ENCODE measurements at regions not wholly inside any gene's neighbourhood (a gene's known extent, or its start where the extent isn't known, plus 50 kb on each side); places are given as distances from the start of the nearest gene placed in this dataset.

DNA sequence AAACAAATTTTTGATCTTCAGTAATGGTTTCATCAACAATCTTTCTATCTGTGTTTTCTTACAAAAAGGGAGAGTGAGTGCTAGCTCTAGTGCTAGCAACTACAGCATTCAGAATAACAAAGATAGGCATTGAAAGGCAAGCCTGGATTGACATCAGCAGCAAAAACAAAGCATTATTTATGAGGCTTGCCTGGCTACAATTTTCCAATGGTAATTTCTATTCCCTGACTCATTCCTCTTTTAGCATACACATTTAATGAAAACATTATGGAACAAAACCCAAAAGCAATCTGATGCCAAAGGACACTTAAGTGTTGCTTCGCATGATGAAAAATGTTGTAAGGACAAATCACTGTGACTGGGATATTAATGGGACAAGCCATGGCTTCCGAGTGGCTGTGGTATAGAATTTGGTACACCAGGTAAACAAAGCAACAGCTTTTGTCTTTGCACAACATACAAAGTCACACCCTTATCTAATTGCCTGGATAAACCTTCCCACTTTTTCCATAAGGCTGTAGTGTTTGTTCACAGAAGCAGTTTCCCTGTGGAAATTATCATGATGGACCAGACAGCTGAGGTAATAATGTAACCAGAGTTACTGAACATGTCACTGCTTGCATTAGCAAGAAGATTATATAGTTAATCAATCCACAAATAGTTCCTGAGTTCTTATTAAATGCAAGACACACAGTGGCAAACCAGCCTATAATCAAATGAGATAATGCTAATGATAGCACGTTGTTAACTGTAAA is 179.8 kb upstream of the EDIL3 start:
- ATAC-seq (no peak), FAIRE-seq (no peak), DNase-seq (ENCODE audit: low read depth, low spot score) (no peak)
- in situ Hi-C loops (cut with MboI): no loop called here
- Histone ChIP-seq H3K9ac (ENCODE audit: control insufficient read depth, insufficient read depth, low read length) (no peak overlapping the region), H3K36me3 (ENCODE audit: control insufficient read depth in 2 of 2, insufficient read depth in 2 of 2, low read length in 1 of 2) (no peaks in the 10 kb centered on the region), H3K9me3 (replicated peaks; ENCODE audit: control insufficient read depth, insufficient read depth, low read length) (no peaks in the 10 kb centered on the region), H3K27me3 (replicated peaks in 1 of 2; ENCODE audit: control insufficient read depth in 2 of 2, insufficient read depth in 2 of 2, low read length in 1 of 2) (no peaks in the 10 kb centered on the region), H3K4me3 (no peak overlapping the region), H4K20me1 (ENCODE audit: control insufficient read depth, insufficient read depth) (no peaks in the 10 kb centered on the region), H3K4me1 (ENCODE audit: control insufficient read depth, insufficient read depth, low read length) (no peaks in the 10 kb centered on the region), H3K27ac (ENCODE audit: control insufficient read depth, insufficient read depth) (no peak overlapping the region), H3K4me2 (ENCODE audit: control insufficient read depth, insufficient read depth) (no peak overlapping the region), H2AFZ (ENCODE audit: control insufficient read depth, low read depth, low read length) (no peak overlapping the region), H3K79me2 (ENCODE audit: control insufficient read depth, insufficient read depth, low read length) (no peaks in the 10 kb centered on the region)
- CTCF ChIA-PET: interaction anchor here (1.2 kb wide), 1 partner anchor 9 kb away, joined by 6 read pairs; no protein-coding TSS in a partner anchor
- WGBS (ENCODE audit: insufficient coverage, insufficient replicate concordance, low lambda C conversion rate, missing lambda C conversion rate): 31% methylated on average over 3 of the region's 3 CpGs
- SMC1A ChIA-PET (ENCODE audit: uncharacterized antibody, unreplicated experiment): no interaction called here
- TF ChIP-seq ATF7 (IDR thresholded peaks at IDR 0.05; ENCODE audit: low read depth): no peak
- TF ChIP-seq BCL11A (IDR thresholded peaks at IDR 0.05; ENCODE audit: low read depth, low read length): no peak
- no peak for TF ChIP-seq HDAC2 (IDR thresholded peaks at IDR 0.05)
- no peak for TF ChIP-seq NFYA (IDR thresholded peaks at IDR 0.05; ENCODE audit: borderline replicate concordance, low read depth, low read length)
- TF ChIP-seq, protein P1, sequence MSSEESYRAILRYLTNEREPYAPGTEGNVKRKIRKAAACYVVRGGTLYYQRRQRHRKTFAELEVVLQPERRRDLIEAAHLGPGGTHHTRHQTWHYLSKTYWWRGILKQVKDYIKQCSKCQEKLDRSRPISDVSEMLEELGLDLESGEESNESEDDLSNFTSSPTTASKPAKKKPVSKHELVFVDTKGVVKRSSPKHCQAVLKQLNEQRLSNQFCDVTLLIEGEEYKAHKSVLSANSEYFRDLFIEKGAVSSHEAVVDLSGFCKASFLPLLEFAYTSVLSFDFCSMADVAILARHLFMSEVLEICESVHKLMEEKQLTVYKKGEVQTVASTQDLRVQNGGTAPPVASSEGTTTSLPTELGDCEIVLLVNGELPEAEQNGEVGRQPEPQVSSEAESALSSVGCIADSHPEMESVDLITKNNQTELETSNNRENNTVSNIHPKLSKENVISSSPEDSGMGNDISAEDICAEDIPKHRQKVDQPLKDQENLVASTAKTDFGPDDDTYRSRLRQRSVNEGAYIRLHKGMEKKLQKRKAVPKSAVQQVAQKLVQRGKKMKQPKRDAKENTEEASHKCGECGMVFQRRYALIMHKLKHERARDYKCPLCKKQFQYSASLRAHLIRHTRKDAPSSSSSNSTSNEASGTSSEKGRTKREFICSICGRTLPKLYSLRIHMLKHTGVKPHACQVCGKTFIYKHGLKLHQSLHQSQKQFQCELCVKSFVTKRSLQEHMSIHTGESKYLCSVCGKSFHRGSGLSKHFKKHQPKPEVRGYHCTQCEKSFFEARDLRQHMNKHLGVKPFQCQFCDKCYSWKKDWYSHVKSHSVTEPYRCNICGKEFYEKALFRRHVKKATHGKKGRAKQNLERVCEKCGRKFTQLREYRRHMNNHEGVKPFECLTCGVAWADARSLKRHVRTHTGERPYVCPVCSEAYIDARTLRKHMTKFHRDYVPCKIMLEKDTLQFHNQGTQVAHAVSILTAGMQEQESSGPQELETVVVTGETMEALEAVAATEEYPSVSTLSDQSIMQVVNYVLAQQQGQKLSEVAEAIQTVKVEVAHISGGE (CRISPR knock-in tag; IDR thresholded peaks at IDR 0.05): no peak
- TF ChIP-seq ASH2L (IDR thresholded peaks at IDR 0.05; ENCODE audit: borderline replicate concordance, low read depth): no peak
- TF ChIP-seq ZNF274 (IDR thresholded peaks at IDR 0.05; ENCODE audit: insufficient read depth, insufficient read length): no peak
- TF ChIP-seq GABPA (IDR thresholded peaks at IDR 0.05; ENCODE audit: low read depth): no peak
- TF ChIP-seq, protein P2, sequence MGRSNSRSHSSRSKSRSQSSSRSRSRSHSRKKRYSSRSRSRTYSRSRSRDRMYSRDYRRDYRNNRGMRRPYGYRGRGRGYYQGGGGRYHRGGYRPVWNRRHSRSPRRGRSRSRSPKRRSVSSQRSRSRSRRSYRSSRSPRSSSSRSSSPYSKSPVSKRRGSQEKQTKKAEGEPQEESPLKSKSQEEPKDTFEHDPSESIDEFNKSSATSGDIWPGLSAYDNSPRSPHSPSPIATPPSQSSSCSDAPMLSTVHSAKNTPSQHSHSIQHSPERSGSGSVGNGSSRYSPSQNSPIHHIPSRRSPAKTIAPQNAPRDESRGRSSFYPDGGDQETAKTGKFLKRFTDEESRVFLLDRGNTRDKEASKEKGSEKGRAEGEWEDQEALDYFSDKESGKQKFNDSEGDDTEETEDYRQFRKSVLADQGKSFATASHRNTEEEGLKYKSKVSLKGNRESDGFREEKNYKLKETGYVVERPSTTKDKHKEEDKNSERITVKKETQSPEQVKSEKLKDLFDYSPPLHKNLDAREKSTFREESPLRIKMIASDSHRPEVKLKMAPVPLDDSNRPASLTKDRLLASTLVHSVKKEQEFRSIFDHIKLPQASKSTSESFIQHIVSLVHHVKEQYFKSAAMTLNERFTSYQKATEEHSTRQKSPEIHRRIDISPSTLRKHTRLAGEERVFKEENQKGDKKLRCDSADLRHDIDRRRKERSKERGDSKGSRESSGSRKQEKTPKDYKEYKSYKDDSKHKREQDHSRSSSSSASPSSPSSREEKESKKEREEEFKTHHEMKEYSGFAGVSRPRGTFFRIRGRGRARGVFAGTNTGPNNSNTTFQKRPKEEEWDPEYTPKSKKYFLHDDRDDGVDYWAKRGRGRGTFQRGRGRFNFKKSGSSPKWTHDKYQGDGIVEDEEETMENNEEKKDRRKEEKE (IDR thresholded peaks at IDR 0.05): no peak
- no peak for TF ChIP-seq YY1 (IDR thresholded peaks at IDR 0.05; ENCODE audit: low read depth, low read length)
- no peak for TF ChIP-seq MXI1 (IDR thresholded peaks at IDR 0.05; ENCODE audit: low read depth, low read length)
- TF ChIP-seq, protein P3, sequence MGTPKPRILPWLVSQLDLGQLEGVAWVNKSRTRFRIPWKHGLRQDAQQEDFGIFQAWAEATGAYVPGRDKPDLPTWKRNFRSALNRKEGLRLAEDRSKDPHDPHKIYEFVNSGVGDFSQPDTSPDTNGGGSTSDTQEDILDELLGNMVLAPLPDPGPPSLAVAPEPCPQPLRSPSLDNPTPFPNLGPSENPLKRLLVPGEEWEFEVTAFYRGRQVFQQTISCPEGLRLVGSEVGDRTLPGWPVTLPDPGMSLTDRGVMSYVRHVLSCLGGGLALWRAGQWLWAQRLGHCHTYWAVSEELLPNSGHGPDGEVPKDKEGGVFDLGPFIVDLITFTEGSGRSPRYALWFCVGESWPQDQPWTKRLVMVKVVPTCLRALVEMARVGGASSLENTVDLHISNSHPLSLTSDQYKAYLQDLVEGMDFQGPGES (IDR thresholded peaks at IDR 0.05): no peak
- no TSS peak for BruUV-seq (replicated peaks)
- POLR2A ChIA-PET: no interaction called here
- intact Hi-C loops (cut with micrococcal nuclease; ENCODE audit: unreplicated experiment): no loop called here
- RAD21 ChIA-PET (ENCODE audit: unreplicated experiment): no interaction called here
